ENCODE measurements at regions not wholly inside any gene's neighbourhood (a gene's known extent, or its start where the extent isn't known, plus 50 kb on each side); places are given as distances from the start of the nearest gene placed in this dataset.

DNA sequence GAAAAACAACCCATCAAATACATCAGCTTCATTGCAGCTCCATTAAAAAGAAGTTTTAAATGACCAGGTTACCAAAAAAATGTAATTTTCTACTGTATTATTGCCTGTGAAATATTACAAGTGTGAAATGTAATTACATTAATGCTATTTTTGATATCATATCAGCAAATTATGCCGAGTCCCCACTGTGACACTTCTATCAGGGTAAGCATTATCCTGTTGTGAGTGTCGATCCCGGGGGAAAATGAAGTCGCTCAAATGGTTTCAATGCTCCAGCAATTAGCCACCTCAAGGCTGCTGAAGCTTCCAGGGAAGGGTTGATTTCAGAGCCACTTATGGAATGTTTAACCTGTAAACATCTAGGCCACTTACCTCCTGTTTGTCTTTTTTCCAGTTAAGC lies 70.4 kb downstream of the RCN1 start:
- Mint-ChIP-seq H3K27ac (no peak overlapping the region), H3K36me3 (no peaks in the 10 kb centered on the region), H3K4me1 (no peaks in the 10 kb centered on the region), H3K27me3 (peaks cover 3% of the 10 kb centered on the region), H3K4me3 (no peak overlapping the region), H3K9me3 (no peaks in the 10 kb centered on the region)
- no peak for ATAC-seq (ENCODE audit: low read depth)
- DNase-seq (ENCODE audit: low spot score in 2 of 2) = no peak

DNA sequence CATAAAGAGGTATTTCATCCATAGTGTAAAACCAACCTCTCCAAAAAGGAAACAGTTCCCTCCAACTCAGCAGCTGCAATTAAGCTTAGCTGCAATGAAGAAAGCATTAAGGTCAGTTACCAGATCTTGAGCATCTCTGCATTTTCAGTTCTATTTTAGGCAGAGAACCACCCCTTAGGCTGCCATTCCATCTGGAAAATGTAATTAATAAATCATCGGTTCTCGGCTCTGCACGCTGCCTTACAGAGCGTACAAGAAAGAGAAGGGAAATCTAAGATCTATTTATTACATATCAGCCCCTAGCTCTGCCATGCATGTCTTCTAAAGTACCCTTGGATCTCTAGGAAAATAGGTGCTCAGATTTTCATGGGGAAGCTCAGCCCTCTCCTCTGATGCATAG lies 71.5 kb downstream of the RCN1 start:
- H3K27me3 Mint-ChIP-seq = peaks cover 3% of the 10 kb centered on the region
- no peak for DNase-seq (ENCODE audit: low spot score in 2 of 2)
- H3K4me1 Mint-ChIP-seq = no peaks in the 10 kb centered on the region
- no peak overlapping the region for H3K27ac Mint-ChIP-seq
- H3K4me3 Mint-ChIP-seq = no peak overlapping the region
- ATAC-seq (ENCODE audit: low read depth) = no peak
- H3K36me3 Mint-ChIP-seq = no peaks in the 10 kb centered on the region
- H3K9me3 Mint-ChIP-seq = no peaks in the 10 kb centered on the region

DNA sequence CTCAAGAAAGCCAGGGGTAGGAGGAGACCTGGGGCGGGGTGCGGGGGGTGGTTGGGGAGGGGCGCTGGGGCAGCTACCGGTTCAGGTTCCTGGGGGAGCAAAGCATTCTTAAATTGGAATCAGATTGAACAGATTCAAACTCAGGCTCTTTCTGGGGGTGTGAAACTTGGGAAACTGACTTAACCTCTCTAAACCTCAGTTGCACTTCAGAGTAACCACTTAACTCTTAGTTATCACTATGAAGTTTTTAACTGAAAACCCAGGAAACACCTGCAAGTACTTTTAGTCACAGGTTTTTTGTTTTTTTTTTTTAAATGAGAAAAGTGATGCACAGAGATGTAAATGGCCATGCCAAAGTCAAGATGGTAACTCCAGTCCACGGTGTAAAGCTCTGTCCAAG lies 72.0 kb downstream of the RCN1 start:
- Mint-ChIP-seq H3K4me3 (no peak overlapping the region), H3K27me3 (peaks cover 3% of the 10 kb centered on the region)
- ATAC-seq (ENCODE audit: low read depth) = no peak

DNA sequence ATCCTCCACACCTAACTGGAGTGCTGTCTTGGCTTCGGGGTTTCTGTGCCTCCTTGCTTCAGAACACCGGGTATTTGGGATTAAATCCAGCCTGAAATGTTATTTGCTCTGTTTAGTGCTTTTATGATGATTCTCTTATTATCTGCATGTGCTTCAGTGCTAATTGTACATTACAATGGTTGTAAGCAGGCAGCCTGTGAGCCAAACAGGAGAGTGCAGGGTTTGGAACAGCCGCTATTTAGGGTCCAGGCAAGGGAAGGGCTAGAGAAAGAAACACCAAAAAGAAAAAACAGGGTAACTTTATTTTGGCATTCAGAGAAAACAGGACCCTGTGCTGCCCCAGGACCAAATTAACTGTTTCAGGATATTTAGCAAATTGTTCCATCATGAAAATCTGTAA lies 72.7 kb downstream of the RCN1 start:
- peaks cover 3% of the 10 kb centered on the region for H3K27me3 Mint-ChIP-seq
- H3K9me3 Mint-ChIP-seq = no peaks in the 10 kb centered on the region
- no peaks in the 10 kb centered on the region for H3K36me3 Mint-ChIP-seq
- H3K4me1 Mint-ChIP-seq = no peaks in the 10 kb centered on the region
- ATAC-seq (ENCODE audit: low read depth) = no peak
- no peak overlapping the region for H3K27ac Mint-ChIP-seq
- no peak overlapping the region for H3K4me3 Mint-ChIP-seq
- no peak for DNase-seq (ENCODE audit: low spot score in 2 of 2)

More for the DNA sequence above, 72.0 kb downstream of the RCN1 start:
- no peaks in the 10 kb centered on the region for H3K4me1 Mint-ChIP-seq
- no peaks in the 10 kb centered on the region for H3K36me3 Mint-ChIP-seq
- H3K9me3 Mint-ChIP-seq = no peaks in the 10 kb centered on the region
- DNase-seq (ENCODE audit: low spot score in 2 of 2) = no peak
- H3K27ac Mint-ChIP-seq = no peak overlapping the region

DNA sequence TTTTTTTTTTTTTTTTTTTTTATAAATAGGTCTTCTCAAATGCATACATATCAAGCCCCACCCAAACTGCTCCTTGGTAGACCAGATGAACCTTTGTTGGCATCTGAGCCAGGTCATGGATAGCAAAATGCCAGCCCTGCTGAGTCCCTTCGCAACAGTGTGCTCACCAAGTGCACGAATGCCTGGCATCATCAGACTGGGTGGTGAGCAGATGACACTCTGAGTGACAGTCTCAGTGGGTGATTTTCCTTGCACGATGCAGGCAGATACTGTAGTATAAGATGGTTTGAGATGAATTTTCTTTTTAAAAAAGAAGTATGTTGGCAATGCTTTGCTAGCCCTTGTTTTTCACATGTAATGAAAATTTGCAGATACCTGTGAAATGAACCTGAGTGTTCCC lies 74.0 kb downstream of the RCN1 start:
- no peaks in the 10 kb centered on the region for H3K9me3 Mint-ChIP-seq
- ATAC-seq (ENCODE audit: low read depth) (no peak), DNase-seq (ENCODE audit: low spot score in 2 of 2) (no peak)
- no peaks in the 10 kb centered on the region for H3K36me3 Mint-ChIP-seq
- H3K27ac Mint-ChIP-seq = no peak overlapping the region
- H3K4me1 Mint-ChIP-seq = no peaks in the 10 kb centered on the region
- H3K27me3 Mint-ChIP-seq = peaks cover 1% of the 10 kb centered on the region
- H3K4me3 Mint-ChIP-seq = no peak overlapping the region

DNA sequence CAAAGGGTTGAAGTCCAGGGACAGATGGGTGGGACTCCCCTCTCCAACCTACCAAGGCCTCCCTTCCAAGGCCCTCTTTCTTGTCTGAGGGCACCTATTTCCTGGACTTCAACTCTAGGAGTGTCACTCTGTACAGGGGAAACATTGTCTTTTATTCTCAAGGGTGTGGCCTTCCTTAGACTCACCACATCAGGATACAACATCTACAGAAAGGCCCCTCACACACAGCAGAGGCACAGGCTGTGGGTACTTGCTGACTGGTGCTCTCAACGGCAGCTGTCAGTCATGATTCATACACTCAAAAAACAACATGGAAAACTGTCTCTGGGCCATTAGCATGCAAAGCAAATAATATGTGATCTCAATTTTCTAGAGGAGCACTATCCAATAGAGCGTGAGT lies 78.0 kb downstream of the RCN1 start:
- ATAC-seq (ENCODE audit: low read depth) (no peak), DNase-seq (ENCODE audit: low spot score in 2 of 2) (no peak)
- Mint-ChIP-seq H3K4me1 (no peaks in the 10 kb centered on the region), H3K27ac (no peak overlapping the region), H3K4me3 (no peak overlapping the region), H3K27me3 (peaks cover 1% of the 10 kb centered on the region), H3K36me3 (no peaks in the 10 kb centered on the region), H3K9me3 (no peaks in the 10 kb centered on the region)

DNA sequence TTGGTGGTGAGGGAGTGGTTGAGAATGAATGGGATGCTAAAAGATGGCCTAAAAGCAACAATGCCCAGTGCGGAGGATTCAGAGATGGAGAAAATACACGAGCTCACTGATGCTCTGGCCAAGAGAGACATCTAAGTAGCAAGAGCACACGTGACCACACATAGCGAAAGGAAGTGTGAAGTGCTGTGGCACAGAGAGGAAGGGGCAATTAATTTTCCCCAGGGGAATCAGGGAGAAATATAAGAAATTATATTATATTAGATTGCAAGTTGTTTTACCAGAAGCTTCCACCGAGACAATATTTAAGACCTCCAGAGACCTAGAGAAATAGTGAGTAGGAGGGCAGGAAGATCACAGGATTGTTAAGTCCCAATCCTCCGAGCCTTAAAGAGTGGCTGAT lies 80.6 kb downstream of the RCN1 start:
- ATAC-seq (ENCODE audit: low read depth) = no peak
- Mint-ChIP-seq H3K9me3 (no peaks in the 10 kb centered on the region), H3K27me3 (peaks cover 1% of the 10 kb centered on the region), H3K4me1 (no peaks in the 10 kb centered on the region), H3K4me3 (no peak overlapping the region), H3K36me3 (no peaks in the 10 kb centered on the region), H3K27ac (no peak overlapping the region)
- no peak for DNase-seq (ENCODE audit: low spot score in 2 of 2)

DNA sequence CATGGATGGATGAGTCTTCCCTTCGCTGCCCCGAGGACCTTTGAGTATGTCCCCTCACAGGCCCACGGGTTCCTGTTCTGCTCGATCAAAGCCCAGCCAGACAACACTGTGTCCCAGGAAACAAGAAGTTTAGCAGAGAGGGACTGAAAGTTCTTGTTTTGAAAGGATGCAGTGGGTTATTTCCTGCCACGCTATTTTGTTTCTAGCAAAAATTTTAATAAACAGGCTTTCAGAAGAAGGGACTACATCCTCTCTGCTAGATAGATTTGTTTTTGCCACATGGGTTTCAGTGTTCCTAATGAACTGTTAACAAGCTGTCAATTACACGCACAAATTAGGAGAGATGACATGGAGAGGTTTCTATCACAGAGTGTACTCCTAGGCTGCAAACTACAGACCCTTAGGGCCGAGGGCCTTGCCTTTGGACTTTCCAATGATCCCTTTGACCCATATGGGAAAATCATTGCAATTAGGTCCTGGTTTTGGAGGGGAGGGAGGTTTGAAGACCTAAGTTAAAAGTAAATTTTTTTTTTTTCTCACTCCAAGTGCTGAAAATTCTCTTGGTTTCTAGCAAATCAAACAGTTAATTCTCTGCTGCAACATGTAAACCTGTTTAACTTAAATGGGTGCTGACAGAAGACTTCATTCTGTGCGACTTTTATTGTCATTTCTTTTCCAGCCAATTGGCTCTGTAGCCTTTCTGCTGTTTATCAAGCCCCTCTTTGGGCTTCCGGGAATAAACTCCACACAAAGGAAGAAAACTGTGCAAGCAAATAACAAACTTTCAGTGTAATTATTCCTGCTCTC lies 81.4 kb downstream of the RCN1 start:
- H3K4me3 Mint-ChIP-seq = no peak overlapping the region
- ATAC-seq (ENCODE audit: low read depth) = no peak
- no peaks in the 10 kb centered on the region for H3K36me3 Mint-ChIP-seq
- no peaks in the 10 kb centered on the region for H3K9me3 Mint-ChIP-seq
- no peaks in the 10 kb centered on the region for H3K4me1 Mint-ChIP-seq
- no peak for DNase-seq (ENCODE audit: low spot score in 2 of 2)
- peaks cover 1% of the 10 kb centered on the region for H3K27me3 Mint-ChIP-seq
- H3K27ac Mint-ChIP-seq = no peak overlapping the region

DNA sequence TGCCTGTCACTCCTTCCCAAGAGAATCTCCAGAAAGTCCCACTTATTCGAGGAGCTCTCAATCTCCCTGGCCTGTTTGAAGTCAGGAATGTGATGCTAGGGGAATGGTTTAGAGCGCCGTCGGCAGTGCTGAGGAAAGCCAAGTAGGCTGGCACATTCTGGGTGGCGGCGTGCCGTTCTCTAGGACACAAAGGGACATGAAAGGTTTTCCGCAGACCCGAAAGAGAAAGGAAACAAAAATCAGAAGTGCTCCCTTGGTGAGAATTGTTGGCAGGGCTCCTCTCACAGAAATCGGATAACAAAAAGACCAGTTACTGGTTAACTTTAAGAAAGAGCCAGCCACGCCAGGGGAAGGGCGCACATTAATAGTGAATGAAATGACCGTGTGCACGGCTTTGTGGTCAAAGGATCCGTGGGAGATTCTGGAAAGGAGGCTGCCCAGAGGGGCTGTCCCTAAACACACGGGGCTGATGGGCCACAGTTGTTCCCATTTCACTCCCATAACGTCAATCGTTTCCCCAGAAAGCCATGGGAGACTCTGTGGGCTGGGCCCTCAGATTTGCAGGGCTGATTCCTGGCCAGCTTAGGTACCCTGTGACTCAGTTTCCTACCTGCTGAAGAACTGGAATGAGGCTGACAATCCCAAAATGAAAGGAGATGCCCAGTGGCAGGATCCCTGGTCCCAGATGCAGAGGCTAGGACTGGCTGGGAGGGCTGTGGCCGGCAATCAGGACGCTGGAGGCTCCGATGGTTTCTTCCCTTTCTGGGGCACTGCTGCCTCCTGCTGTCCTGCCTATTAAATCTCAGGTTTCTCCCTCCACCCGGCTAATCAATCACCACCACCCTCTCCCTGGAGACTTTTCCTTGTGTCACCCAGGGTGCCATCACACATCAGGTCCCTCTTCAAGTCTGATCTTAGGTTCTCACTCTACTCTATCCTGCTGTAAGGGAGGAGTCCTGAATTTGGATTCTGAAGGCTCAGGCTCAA lies 82.3 kb downstream of the RCN1 start:
- no peak for ATAC-seq (ENCODE audit: low read depth)
- H3K36me3 Mint-ChIP-seq = no peaks in the 10 kb centered on the region

DNA sequence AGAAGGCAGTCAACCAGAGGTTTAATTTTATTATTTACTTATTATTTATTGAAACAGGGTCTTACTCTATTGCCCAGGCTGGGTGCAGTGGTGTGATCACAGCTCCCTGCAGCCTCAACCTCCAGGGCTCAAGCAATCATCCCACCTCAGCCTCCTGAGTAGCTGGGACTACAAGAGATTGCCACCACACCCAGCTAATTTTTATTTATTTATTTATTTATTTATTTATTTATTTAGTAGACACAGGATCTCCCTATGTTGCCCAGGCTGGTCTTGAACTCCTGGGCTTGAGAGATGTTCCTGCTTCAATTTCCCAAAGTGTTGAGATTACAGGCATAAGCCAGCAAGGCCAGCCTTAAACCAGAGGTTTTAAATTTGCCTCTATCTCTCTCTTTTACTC lies 83.1 kb downstream of the RCN1 start:
- H3K4me1 Mint-ChIP-seq = no peaks in the 10 kb centered on the region
- no peak overlapping the region for H3K27ac Mint-ChIP-seq
- H3K4me3 Mint-ChIP-seq = no peak overlapping the region
- H3K36me3 Mint-ChIP-seq = no peaks in the 10 kb centered on the region
- peaks cover 6% of the 10 kb centered on the region for H3K27me3 Mint-ChIP-seq
- ATAC-seq (ENCODE audit: low read depth) (no peak), DNase-seq (ENCODE audit: low spot score in 2 of 2) (no peak)
- no peaks in the 10 kb centered on the region for H3K9me3 Mint-ChIP-seq

More for the DNA sequence above, 82.3 kb downstream of the RCN1 start:
- peaks cover 3% of the 10 kb centered on the region for H3K27me3 Mint-ChIP-seq
- no peak overlapping the region for H3K27ac Mint-ChIP-seq
- H3K9me3 Mint-ChIP-seq = no peaks in the 10 kb centered on the region
- no peak overlapping the region for H3K4me3 Mint-ChIP-seq
- DNase-seq (ENCODE audit: low spot score in 2 of 2) = no peak
- H3K4me1 Mint-ChIP-seq = no peaks in the 10 kb centered on the region

DNA sequence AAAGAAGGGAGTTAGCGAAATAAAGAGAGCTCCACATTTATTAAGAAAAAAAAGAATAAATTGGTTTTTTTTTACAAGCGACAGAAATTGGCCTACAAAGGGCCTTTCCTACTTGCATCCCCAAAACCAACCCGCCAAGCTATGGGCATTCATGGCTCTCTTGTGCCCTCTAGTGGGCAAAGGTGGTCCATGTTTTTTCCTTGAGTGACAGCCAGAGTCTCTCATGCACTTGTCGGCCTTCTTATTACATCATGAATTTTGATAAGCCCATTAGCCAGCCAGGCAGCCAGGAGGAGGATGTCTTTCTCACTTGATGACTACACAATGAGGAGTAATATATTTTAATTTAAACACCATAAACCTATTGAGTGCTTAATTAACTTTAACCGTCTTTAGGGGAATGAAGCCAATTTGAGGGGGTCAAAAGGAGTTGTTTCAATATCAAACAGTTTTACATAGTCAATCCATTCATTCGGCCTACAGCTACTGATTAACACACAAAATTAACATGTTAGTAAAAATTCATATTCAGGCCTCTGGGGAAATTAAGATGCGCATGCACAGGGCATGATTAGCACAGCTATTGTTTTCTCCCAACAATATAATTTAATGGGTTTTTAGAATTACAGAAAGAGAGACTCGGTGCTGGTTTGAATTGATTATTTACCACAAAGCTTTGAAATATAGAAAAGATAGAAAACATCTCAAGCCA lies 85.5 kb downstream of the RCN1 start:
- ATAC-seq (ENCODE audit: low read depth) (peak; percentile 71), DNase-seq (ENCODE audit: low spot score in 2 of 2) (peak; percentile 71 to 79)
- Mint-ChIP-seq H3K27ac (no peak overlapping the region), H3K36me3 (no peaks in the 10 kb centered on the region), H3K4me3 (no peak overlapping the region), H3K9me3 (no peaks in the 10 kb centered on the region), H3K4me1 (no peaks in the 10 kb centered on the region), H3K27me3 (peaks cover 9% of the 10 kb centered on the region)

DNA sequence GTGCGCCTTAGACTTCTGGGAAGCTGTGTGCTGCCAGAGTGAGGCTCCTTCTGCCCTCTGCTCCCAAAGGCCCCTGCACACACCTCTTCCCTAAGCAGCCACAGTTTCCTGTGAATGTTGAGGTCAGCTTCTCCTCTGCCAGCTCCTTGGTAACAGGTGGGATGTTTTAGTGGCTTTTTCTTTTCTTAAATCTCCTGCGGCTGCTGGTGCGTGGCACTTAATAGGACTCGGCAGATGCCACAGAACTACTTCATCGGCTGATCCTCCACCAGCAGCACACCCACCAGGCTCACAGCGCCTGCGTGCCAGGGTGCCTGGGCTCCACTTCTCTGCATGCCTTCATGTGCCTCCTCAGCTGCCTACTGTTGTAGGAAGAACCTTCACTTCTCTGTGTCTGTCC lies 87.8 kb downstream of the RCN1 start:
- Mint-ChIP-seq H3K4me3 (no peak overlapping the region), H3K27ac (no peak overlapping the region), H3K4me1 (no peaks in the 10 kb centered on the region), H3K27me3 (peaks cover 9% of the 10 kb centered on the region), H3K9me3 (no peaks in the 10 kb centered on the region), H3K36me3 (no peaks in the 10 kb centered on the region)
- DNase-seq (ENCODE audit: low spot score in 2 of 2) = no peak
- no peak for ATAC-seq (ENCODE audit: low read depth)

DNA sequence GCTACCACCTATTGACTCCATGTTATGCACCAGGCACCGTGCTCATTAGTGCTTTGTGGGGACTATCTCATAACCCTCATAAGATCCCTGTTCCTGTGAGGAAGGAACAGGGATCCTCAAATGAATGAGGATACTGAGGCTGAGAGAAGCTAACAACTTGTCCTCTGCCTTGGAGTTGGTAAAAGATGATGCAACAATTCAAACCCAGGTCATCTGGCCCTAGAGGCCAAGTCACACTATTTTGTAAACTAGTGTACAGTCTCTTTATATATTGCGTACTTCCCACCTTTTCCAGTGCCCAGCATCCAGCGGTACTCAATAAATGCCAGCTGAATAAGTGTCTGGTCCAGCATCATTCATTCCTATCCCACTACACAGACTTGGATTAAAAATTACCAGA lies 92.6 kb downstream of the RCN1 start:
- H3K9me3 Mint-ChIP-seq = no peaks in the 10 kb centered on the region
- no peak for ATAC-seq (ENCODE audit: low read depth)
- no peaks in the 10 kb centered on the region for H3K4me1 Mint-ChIP-seq
- peaks cover 10% of the 10 kb centered on the region for H3K27me3 Mint-ChIP-seq
- DNase-seq (ENCODE audit: low spot score in 2 of 2) = no peak
- no peak overlapping the region for H3K27ac Mint-ChIP-seq
- no peak overlapping the region for H3K4me3 Mint-ChIP-seq
- H3K36me3 Mint-ChIP-seq = no peaks in the 10 kb centered on the region
